WTC11 (cell line): ENCODE measurements at regions not wholly inside any gene's neighbourhood (a gene's known extent, or its start where the extent isn't known, plus 50 kb on each side); places are given as distances from the start of the nearest gene placed in this dataset.

Experiments
- ATAC-seq: fragments of 200-7000 bp; cut with Tn5 transposase; 2 replicates; pipeline ENCODE4 v1.10.0; 2021; ENCODE audit warnings: mild to moderate bottlenecking, moderate library complexity
- CTCF ChIA-PET: fragments of 300-600 bp; sonication (Branson Sonifier 250); formaldehyde crosslinking; loops from one replicate; lab custom pipeline; 2021; ENCODE audit warnings: antibody characterized with exemption; lab: Charles Lee
- POLR2A ChIA-PET: fragments of 350-600 bp; sonication (Branson Sonifier 250); formaldehyde crosslinking; loops from one replicate; lab custom pipeline; 2021; ENCODE audit warnings: antibody characterized with exemption; lab: Charles Lee
- DNase-seq: peaks from one replicate; pipeline ENCODE4 v3.0.0; 2021; ENCODE audit warnings: low spot score
- H3K27ac Mint-ChIP-seq: 2 replicates; pipeline ENCODE4 v1.8.0; 2021; ENCODE audit warnings: mixed read lengths
- H3K27me3 Mint-ChIP-seq: 2 replicates; pipeline ENCODE4 v1.8.0; 2021; ENCODE audit warnings: low read depth, mild to moderate bottlenecking, moderate library complexity, mixed read lengths
- H3K36me3 Mint-ChIP-seq: 2 replicates; pipeline ENCODE4 v1.8.0; 2021; ENCODE audit warnings: mixed read lengths
- H3K4me1 Mint-ChIP-seq: 2 replicates; pipeline ENCODE4 v1.8.0; 2022; ENCODE audit warnings: mixed read lengths
- H3K4me3 Mint-ChIP-seq: 2 replicates; pipeline ENCODE4 v1.8.0; 2021; ENCODE audit warnings: mild to moderate bottlenecking, moderate library complexity, mixed read lengths
- H3K9me3 Mint-ChIP-seq: 2 replicates; pipeline ENCODE4 v1.8.0; 2021; ENCODE audit warnings: mixed read lengths
- ATF6 ChIP-seq: sonication (generic); formaldehyde crosslinking; IDR thresholded peaks from 2 replicates; pipeline ENCODE4 v1.8.1; 2023; ENCODE audit warnings: mild to moderate bottlenecking, missing genetic modification reagents
- CDX4 ChIP-seq: fragments of 250-450 bp; sonication (Bioruptor Pico); IDR thresholded peaks from 2 replicates; pipeline ENCODE4 v1.9.0; 2021; ENCODE audit warnings: moderate library complexity, mild to moderate bottlenecking, inconsistent platforms, borderline replicate concordance
- CTCF ChIP-seq: fragments of 200-600 bp; IDR thresholded peaks from 2 replicates; pipeline ENCODE4 v1.8.0; 2022; ENCODE audit warnings: antibody characterized with exemption
- ERG ChIP-seq: fragments of 250-450 bp; sonication (Bioruptor Pico); IDR thresholded peaks from 2 replicates; pipeline ENCODE4 v1.8.0; 2021; ENCODE audit warnings: mild to moderate bottlenecking
- ESRRA ChIP-seq: sonication (generic); formaldehyde crosslinking; IDR thresholded peaks from 2 replicates; pipeline ENCODE4 v1.8.1; 2022; ENCODE audit warnings: mild to moderate bottlenecking, missing genetic modification reagents, borderline replicate concordance
- GRHL2 ChIP-seq: fragments of 250-450 bp; sonication (Bioruptor Pico); IDR thresholded peaks from 2 replicates; pipeline ENCODE4 v1.8.0; 2022; ENCODE audit warnings: mild to moderate bottlenecking, moderate library complexity; ENCODE audit not compliant: insufficient replicate concordance, severe bottlenecking
- NFATC4 ChIP-seq: fragments of 250-450 bp; sonication (Bioruptor Pico); IDR thresholded peaks from 2 replicates; pipeline ENCODE4 v1.9.0; 2021; ENCODE audit warnings: mild to moderate bottlenecking
- NR1H2 ChIP-seq: sonication (generic); formaldehyde crosslinking; IDR thresholded peaks from 2 replicates; pipeline ENCODE4 v1.9.0; 2021; ENCODE audit warnings: mild to moderate bottlenecking, moderate library complexity, missing genetic modification reagents
- PREB ChIP-seq: sonication (generic); formaldehyde crosslinking; IDR thresholded peaks from 2 replicates; pipeline ENCODE4 v1.8.1; 2022; ENCODE audit warnings: mild to moderate bottlenecking, missing genetic modification reagents, moderate library complexity, borderline replicate concordance
- RORB ChIP-seq: fragments of 250-450 bp; sonication (Bioruptor Pico); IDR thresholded peaks from 2 replicates; pipeline ENCODE4 v1.9.0; 2021; ENCODE audit warnings: mild to moderate bottlenecking
- SMAD4 ChIP-seq: sonication (generic); formaldehyde crosslinking; IDR thresholded peaks from 2 replicates; pipeline ENCODE4 v1.8.0; 2022; ENCODE audit warnings: mild to moderate bottlenecking, missing genetic modification reagents
- TEAD4 ChIP-seq: sonication (generic); formaldehyde crosslinking; IDR thresholded peaks from 2 replicates; pipeline ENCODE4 v1.8.0; 2022; ENCODE audit warnings: mild to moderate bottlenecking, missing genetic modification reagents
- USF1 ChIP-seq: sonication (generic); formaldehyde crosslinking; IDR thresholded peaks from 2 replicates; pipeline ENCODE4 v1.8.0; 2022; ENCODE audit warnings: mild to moderate bottlenecking, missing genetic modification reagents
- ZNF263 ChIP-seq: sonication (generic); formaldehyde crosslinking; IDR thresholded peaks from 2 replicates; pipeline ENCODE4 v1.8.1; 2022; ENCODE audit warnings: low read depth, mild to moderate bottlenecking, moderate library complexity, missing genetic modification reagents
- ZNF317 ChIP-seq: sonication (generic); formaldehyde crosslinking; IDR thresholded peaks from 2 replicates; pipeline ENCODE4 v1.8.1; 2023; ENCODE audit warnings: low read depth, mild to moderate bottlenecking, moderate library complexity, missing genetic modification reagents, borderline replicate concordance
- ZNF423 ChIP-seq: fragments of 250-450 bp; sonication (Bioruptor Pico); IDR thresholded peaks from 2 replicates; pipeline ENCODE4 v2.1.2; 2022; ENCODE audit warnings: mild to moderate bottlenecking, moderate library complexity
- ZNF425 ChIP-seq: fragments of 250-450 bp; sonication (Bioruptor Pico); conservative IDR thresholded peaks from 2 replicates; pipeline ENCODE4 v1.9.0; 2021; ENCODE audit warnings: mild to moderate bottlenecking
- ZNF671 ChIP-seq: fragments of 250-450 bp; sonication (Bioruptor Pico); IDR thresholded peaks from 2 replicates; pipeline ENCODE4 v1.8.0; 2021; ENCODE audit warnings: mild to moderate bottlenecking

- no peak for DNase-seq
- Mint-ChIP-seq H3K36me3 (no peaks in the 10 kb centered on the region), H3K4me1 (no peaks in the 10 kb centered on the region), H3K27me3 (no peaks in the 10 kb centered on the region), H3K27ac (no peak overlapping the region), H3K4me3 (no peak overlapping the region), H3K9me3 (no peaks in the 10 kb centered on the region)
- ChIA-PET CTCF (no interaction called here), POLR2A (no interaction called here)
- no peak for ATAC-seq
- TF ChIP-seq NFATC4 (CRISPR knock-in tag) = no peak
- no peak for TF ChIP-seq ATF6
- no peak for TF ChIP-seq PREB (CRISPR knock-in tag)
- TF ChIP-seq ERG (CRISPR knock-in tag) = no peak
These were observed 64.0 kb upstream of the TLE4 start for GRCh38 chr9:79507801-79508200.

GRCh38 chr9:79512251-79512650 is 59.5 kb upstream of the TLE4 start:
- no peaks in the 10 kb centered on the region for H3K4me1 Mint-ChIP-seq
- H3K27me3 Mint-ChIP-seq = no peaks in the 10 kb centered on the region
- no peak overlapping the region for H3K4me3 Mint-ChIP-seq
- ATAC-seq (no peak), DNase-seq (no peak)
- TF ChIP-seq TEAD4 (CRISPR knock-in tag) = no peak
- no peak for TF ChIP-seq ERG (CRISPR knock-in tag)
- TF ChIP-seq CDX4 = no peak
- no peak for TF ChIP-seq NR1H2 (CRISPR knock-in tag)
- no peak for TF ChIP-seq ZNF423 (CRISPR knock-in tag)
- TF ChIP-seq ZNF425 (CRISPR knock-in tag) = no peak
- no peak for TF ChIP-seq CTCF
- no peak for TF ChIP-seq SMAD4 (CRISPR knock-in tag)
- no peak for TF ChIP-seq USF1 (CRISPR knock-in tag)
- no peak for TF ChIP-seq ZNF671
- TF ChIP-seq GRHL2 (CRISPR knock-in tag) = no peak
- no peak for TF ChIP-seq ZNF317 (CRISPR knock-in tag)
- TF ChIP-seq RORB (CRISPR knock-in tag) = no peak
- TF ChIP-seq ZNF263 = no peak
- no peak for TF ChIP-seq ESRRA (CRISPR knock-in tag)
- no peaks in the 10 kb centered on the region for H3K9me3 Mint-ChIP-seq
- ChIA-PET CTCF (no interaction called here), POLR2A (no interaction called here)
- H3K27ac Mint-ChIP-seq = no peak overlapping the region
- no peaks in the 10 kb centered on the region for H3K36me3 Mint-ChIP-seq
